ENCODE measurements at regions not wholly inside any gene's neighbourhood (a gene's known extent, or its start where the extent isn't known, plus 50 kb on each side); places are given as distances from the start of the nearest gene placed in this dataset.

DNA sequence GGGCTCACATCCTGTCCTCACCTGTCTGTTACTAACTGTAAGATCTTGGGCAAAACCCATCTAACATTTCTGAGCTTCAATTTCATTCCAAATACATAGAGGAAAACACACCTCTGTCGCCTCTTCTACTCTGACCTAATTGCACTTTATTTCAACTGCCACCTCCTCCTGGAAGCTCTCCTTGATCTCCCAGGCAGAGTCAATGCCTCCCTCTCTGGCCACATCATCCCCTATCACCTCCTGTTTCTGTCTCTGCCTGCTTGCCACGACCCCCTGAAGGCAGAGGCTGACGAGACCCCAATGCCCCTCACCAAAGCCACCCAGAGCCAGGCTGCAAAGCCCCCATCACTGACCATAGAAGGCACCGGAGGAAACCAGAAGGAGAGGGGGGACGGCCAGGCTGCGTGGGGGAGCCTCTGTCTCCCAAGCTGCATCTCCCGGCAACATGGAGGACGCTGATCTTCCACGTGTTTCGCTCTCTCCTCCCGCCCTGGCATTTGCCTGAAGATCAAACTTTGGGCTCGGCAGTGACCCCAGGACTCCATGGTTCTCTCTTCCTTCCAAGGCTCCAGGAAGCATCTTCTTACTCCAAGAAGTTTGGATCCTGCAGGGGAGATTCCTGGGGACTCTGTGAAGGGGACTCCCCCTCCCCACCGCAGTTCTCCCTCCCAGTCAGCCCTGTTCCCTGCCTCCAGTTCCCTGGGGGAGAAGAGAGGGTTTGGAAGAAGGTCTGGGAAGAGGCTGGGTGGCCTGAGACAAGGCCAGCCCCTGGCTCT is 50.1 kb upstream of the BCL11B start:
- peaks cover 2% of the 10 kb centered on the region for H3K4me1 Mint-ChIP-seq (ENCODE audit: low read depth)
- H3K27ac Mint-ChIP-seq, result no peak overlapping the region
- H3K36me3 Mint-ChIP-seq (ENCODE audit: low read depth), result no peaks in the 10 kb centered on the region
- H3K4me3 Mint-ChIP-seq, result no peak overlapping the region
- POLR2A ChIA-PET, result no interaction called here
- DNase-seq (peak; percentile 11), ATAC-seq (no peak)
- no peaks in the 10 kb centered on the region for H3K27me3 Mint-ChIP-seq (ENCODE audit: low read depth)
- CTCF ChIA-PET, result no interaction called here
- H3K9me3 Mint-ChIP-seq (ENCODE audit: insufficient read depth), result no peaks in the 10 kb centered on the region

All from activated CD8-positive, alpha-beta T cell treated with anti-CD3 and anti-CD28 coated beads, Interleukin-2, amount 10 ng/mL, durations not matched to agents 7 days and 5 days (primary cell).